ENCODE measurements at regions not wholly inside any gene's neighbourhood (a gene's known extent, or its start where the extent isn't known, plus 50 kb on each side); places are given as distances from the start of the nearest gene placed in this dataset.

- Histone ChIP-seq H3K4me1 (ENCODE audit: control insufficient read depth, extremely low read depth, insufficient read depth, low read length) (no peaks in the 10 kb centered on the region), H2AFZ (ENCODE audit: low read length) (no peak overlapping the region), H3K27ac (ENCODE audit: insufficient read depth, low read length) (no peak overlapping the region), H3K36me3 (ENCODE audit: control insufficient read depth, insufficient read depth, low read length) (no peaks in the 10 kb centered on the region), H4K20me1 (ENCODE audit: control insufficient read depth, extremely low read depth, insufficient read depth, low read length) (no peaks in the 10 kb centered on the region), H3K79me2 (ENCODE audit: control insufficient read depth, insufficient read depth, low read length) (no peaks in the 10 kb centered on the region), H3K27me3 (ENCODE audit: control insufficient read depth, insufficient read depth, low read length) (no peaks in the 10 kb centered on the region), H3K9ac (ENCODE audit: insufficient read depth, low read length) (no peak overlapping the region), H3K4me3 (replicated peaks in 1 of 4; ENCODE audit: control extremely low read depth in 1 of 4, insufficient read depth in 1 of 4, low read depth in 3 of 4, low read length in 4 of 4) (no peak overlapping the region), H3K9me3 (ENCODE audit: control insufficient read depth, insufficient read depth, low read depth, low read length) (no peaks in the 10 kb centered on the region), H3K4me2 (ENCODE audit: extremely low read depth, insufficient read depth, low read length) (no peak overlapping the region)
- no peak for TF ChIP-seq CTCF (conservative IDR thresholded peaks at IDR 0.05 in 1 of 2, IDR thresholded peaks at IDR 0.05 in 1 of 2; ENCODE audit: low read depth in 1 of 2, low read length in 2 of 2)
- TF ChIP-seq EZH2 (IDR thresholded peaks at IDR 0.05; ENCODE audit: low read length, missing control alignments) = no peak
- no peak for DNase-seq (ENCODE audit: low read depth in 2 of 2)
Observed at GRCh38 chr12:59887178-59887577, 291.3 kb downstream of the SLC16A7 start.

- DNase-seq (ENCODE audit: low read depth in 2 of 2) = no peak
- Histone ChIP-seq H3K9ac (ENCODE audit: insufficient read depth, low read length) (no peak overlapping the region), H3K79me2 (ENCODE audit: control insufficient read depth, insufficient read depth, low read length) (no peaks in the 10 kb centered on the region), H2AFZ (ENCODE audit: low read length) (no peak overlapping the region), H3K4me1 (ENCODE audit: control insufficient read depth, extremely low read depth, insufficient read depth, low read length) (no peaks in the 10 kb centered on the region), H3K36me3 (ENCODE audit: control insufficient read depth, insufficient read depth, low read length) (no peaks in the 10 kb centered on the region), H3K4me2 (ENCODE audit: extremely low read depth, insufficient read depth, low read length) (no peak overlapping the region), H3K9me3 (ENCODE audit: control insufficient read depth, insufficient read depth, low read depth, low read length) (no peaks in the 10 kb centered on the region), H3K27ac (ENCODE audit: insufficient read depth, low read length) (no peak overlapping the region), H3K27me3 (ENCODE audit: control insufficient read depth, insufficient read depth, low read length) (no peaks in the 10 kb centered on the region), H4K20me1 (ENCODE audit: control insufficient read depth, extremely low read depth, insufficient read depth, low read length) (no peaks in the 10 kb centered on the region), H3K4me3 (replicated peaks in 1 of 4; ENCODE audit: control extremely low read depth in 1 of 4, insufficient read depth in 1 of 4, low read depth in 3 of 4, low read length in 4 of 4) (no peak overlapping the region)
- TF ChIP-seq CTCF (conservative IDR thresholded peaks at IDR 0.05 in 1 of 2, IDR thresholded peaks at IDR 0.05 in 1 of 2; ENCODE audit: low read depth in 1 of 2, low read length in 2 of 2) (no peak), EZH2 (IDR thresholded peaks at IDR 0.05; ENCODE audit: low read length, missing control alignments) (no peak)
Observed at GRCh38 chr12:59890896-59891579, 295.2 kb downstream of the SLC16A7 start.

GRCh38 chr12:59895166-59895775, 299.4 kb downstream of the SLC16A7 start:
- H3K4me2 ChIP-seq (ENCODE audit: extremely low read depth, insufficient read depth, low read length) = no peak overlapping the region
- H3K9me3 ChIP-seq (ENCODE audit: control insufficient read depth, insufficient read depth, low read depth, low read length) = no peaks in the 10 kb centered on the region
- no peaks in the 10 kb centered on the region for H3K27me3 ChIP-seq (ENCODE audit: control insufficient read depth, insufficient read depth, low read length)
- H3K4me1 ChIP-seq (ENCODE audit: control insufficient read depth, extremely low read depth, insufficient read depth, low read length) = no peaks in the 10 kb centered on the region
- TF ChIP-seq EZH2 (IDR thresholded peaks at IDR 0.05; ENCODE audit: low read length, missing control alignments) (no peak), CTCF (conservative IDR thresholded peaks at IDR 0.05 in 1 of 2, IDR thresholded peaks at IDR 0.05 in 1 of 2; ENCODE audit: low read depth in 1 of 2, low read length in 2 of 2) (no peak)
- H3K79me2 ChIP-seq (ENCODE audit: control insufficient read depth, insufficient read depth, low read length) = no peaks in the 10 kb centered on the region
- no peak overlapping the region for H3K27ac ChIP-seq (ENCODE audit: insufficient read depth, low read length)
- no peaks in the 10 kb centered on the region for H3K36me3 ChIP-seq (ENCODE audit: control insufficient read depth, insufficient read depth, low read length)
- no peak overlapping the region for H3K4me3 ChIP-seq (replicated peaks in 1 of 4; ENCODE audit: control extremely low read depth in 1 of 4, insufficient read depth in 1 of 4, low read depth in 3 of 4, low read length in 4 of 4)
- H2AFZ ChIP-seq (ENCODE audit: low read length) = no peak overlapping the region
- H4K20me1 ChIP-seq (ENCODE audit: control insufficient read depth, extremely low read depth, insufficient read depth, low read length) = no peaks in the 10 kb centered on the region
- DNase-seq (ENCODE audit: low read depth in 2 of 2) = no peak
- H3K9ac ChIP-seq (ENCODE audit: insufficient read depth, low read length) = no peak overlapping the region

Measured in fibroblast of lung (primary cell).